Activated effector memory CD4-positive, alpha-beta T cell treated with Interleukin-2 at 50 U/mL for 16 hours (primary cell): ENCODE measurements at regions not wholly inside any gene's neighbourhood (a gene's known extent, or its start where the extent isn't known, plus 50 kb on each side); places are given as distances from the start of the nearest gene placed in this dataset.

Experiments used
- DNase-seq: peaks from one replicate; pipeline ENCODE4 v3.0.0-alpha.2; 2020

DNA sequence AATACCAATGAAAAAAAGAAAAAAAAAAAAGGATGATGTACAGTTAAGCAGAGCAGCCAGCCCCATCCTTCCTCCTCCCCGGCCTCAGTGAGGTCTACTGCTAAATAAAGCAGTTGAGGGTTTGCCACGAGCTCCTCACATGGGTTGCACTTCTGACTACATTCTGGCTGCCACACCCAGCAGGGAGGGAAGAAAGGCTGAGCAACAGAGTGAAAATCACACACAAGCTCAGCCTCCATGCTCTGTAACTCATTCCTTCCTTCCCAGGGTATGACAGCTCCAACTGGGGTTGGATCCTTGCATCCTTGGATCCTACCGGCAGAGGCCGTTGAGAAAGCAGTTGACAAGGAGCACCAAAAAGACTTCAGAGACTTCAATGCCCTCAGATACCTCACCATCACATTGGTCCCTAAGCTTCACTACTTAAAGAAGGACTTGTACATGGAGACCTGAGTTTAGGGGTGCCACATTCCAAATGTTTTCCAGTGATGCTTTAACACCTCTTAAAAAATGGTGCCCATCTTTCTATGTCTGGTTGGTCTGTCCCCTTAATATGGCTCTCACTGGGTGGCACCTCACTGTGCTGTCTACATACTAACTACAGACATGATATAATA lies 52.9 kb upstream of the PIK3CG start:
- DNase-seq, result no peak

DNA sequence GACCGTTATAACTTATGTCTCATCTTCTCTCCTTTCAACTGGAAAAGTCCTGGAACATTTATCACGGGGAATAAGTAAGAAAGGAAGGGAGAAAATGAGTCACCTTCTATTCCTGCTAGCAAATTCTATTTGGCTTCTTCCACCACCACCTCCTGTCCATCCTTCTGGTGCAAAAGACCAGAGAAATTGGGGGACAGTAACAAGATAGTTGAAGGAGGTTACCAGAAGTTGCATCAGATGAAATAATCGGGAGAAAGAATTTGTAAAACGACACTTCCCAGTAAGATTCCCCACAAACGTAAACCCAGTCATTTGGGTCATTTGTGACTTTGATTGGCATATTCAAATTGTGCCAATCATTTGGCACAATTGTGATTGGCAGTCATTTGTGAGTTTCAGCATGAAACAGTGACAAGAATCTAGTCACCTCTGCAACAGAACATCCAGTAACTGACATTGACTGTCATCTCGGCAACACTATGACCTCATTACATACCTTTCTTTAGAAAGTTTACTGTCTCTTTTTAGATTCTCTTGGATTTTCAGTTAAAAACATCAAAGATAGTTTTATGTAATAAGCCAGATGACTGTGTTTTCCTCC lies 51.3 kb upstream of the PIK3CG start:
- DNase-seq, result no peak

DNA sequence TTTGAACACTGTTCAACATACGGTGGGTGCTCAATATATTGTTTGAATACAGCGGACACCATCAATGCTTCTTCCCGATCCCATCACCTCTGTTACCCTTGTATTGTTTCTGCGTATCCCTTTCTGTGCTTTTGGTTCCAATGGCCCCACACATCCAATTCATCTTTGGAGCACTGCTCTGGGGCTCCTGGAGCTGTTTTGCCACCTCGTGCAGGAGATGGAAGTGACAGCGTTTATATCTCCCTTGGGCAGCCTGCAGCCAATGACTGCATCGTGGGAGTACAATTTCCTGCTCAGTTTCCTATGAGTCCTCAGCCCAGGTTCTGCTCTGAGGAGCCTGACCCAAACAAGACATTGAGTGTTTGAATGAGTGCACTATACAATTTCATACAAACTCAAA lies 50.2 kb upstream of the PIK3CG start:
- no peak for DNase-seq
